SW 1271 (cell line): ENCODE measurements at regions not wholly inside any gene's neighbourhood (a gene's known extent, or its start where the extent isn't known, plus 50 kb on each side); places are given as distances from the start of the nearest gene placed in this dataset.

Experiments
- DNase-seq, 2 experiments: peaks; one replicate each; lab custom pipeline; 2025; lab: John Stamatoyannopoulos, UW

GRCh38 chr12:84807249-84807648, 105.3 kb downstream of the SLC6A15 start:
- no peak for DNase-seq

- no peak for DNase-seq
Measured at GRCh38 chr12:84805474-84805858, 107.1 kb downstream of the SLC6A15 start.

- no peak for DNase-seq
Measured at GRCh38 chr12:84804691-84805473, 107.7 kb downstream of the SLC6A15 start.

- DNase-seq, result no peak
Measured at GRCh38 chr12:84803661-84804060, 108.9 kb downstream of the SLC6A15 start.

DNA sequence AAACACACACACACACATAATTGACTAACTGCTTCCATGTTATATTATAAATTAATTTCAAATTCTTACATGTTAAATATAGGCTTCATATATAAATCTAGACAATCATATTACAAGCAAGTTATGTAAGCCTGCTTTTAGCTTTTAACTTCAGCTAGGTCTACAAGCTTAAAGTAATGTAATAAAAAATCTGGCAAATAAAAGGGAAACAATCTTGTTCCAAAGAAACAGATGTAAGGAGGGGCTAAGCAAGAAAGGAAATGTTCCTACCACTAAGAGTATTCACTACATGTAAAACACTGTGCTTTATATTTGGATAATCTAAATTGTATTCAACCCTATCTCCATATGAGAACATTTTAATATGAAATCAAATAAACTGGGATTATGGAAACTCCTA, 110.4 kb downstream of the SLC6A15 start:
- DNase-seq, result no peak

DNA sequence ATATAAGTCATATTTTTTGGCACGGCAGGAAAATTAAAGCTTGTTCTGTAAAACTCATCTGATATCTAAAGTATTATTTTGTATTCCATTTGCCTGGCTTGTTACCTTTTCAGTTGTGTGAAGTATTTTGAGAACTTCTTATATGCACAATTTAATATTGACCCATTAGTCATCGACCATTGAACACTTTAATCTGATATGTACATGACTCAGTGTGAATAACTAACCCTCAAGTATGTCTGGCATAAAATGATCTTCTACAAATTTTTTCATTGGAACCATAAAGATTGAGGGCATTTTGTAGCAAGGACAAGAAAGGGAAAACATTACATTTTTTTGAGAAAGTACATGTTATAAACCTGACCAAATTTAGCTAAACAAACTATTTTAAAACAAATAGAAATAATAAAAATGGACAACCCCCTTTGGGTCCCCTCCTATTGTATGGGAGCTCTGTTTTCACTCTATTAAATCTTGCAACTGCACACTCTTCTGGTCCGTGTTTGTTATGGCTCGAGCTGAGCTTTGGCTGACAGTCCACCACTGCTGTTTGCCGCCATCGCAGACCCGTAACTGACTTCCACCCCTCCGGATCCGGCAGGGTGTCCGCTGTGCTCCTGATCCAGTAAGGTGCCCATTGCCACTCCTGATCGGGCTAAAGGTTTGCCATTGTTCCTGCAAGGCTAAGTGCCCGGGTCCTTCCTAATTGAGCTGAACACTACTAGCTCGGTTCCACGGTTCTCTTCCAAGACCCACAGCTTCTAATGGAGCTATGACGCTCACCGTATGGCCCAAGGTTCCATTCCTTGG, 118.8 kb downstream of the SLC6A15 start:
- no peak for DNase-seq

GRCh38 chr12:84791444-84791843, 121.2 kb downstream of the SLC6A15 start:
- DNase-seq, result no peak

DNA sequence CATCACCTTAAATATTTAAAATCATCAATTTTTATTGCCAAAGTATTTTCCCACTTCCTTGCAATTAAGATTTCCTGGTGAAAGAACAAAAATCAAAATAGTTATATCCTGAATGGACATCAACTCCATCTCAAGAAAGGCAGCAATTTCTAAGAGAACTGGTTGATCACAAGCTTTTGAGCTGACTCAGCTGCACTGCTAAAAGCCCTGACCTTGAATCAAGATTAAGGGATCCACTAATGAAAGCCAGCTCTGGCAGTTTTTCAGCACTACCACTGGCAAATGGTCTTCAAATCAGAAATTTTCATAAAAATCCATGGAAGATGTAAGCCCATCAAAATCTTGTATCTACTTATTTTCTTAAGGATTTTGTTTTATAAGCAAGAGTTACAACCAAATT, 123.4 kb downstream of the SLC6A15 start:
- no peak for DNase-seq

- DNase-seq, result no peak
Measured at GRCh38 chr12:84787253-84787652, 125.3 kb downstream of the SLC6A15 start.

- no peak for DNase-seq
Measured at GRCh38 chr12:84786622-84787021, 126.0 kb downstream of the SLC6A15 start.

DNA sequence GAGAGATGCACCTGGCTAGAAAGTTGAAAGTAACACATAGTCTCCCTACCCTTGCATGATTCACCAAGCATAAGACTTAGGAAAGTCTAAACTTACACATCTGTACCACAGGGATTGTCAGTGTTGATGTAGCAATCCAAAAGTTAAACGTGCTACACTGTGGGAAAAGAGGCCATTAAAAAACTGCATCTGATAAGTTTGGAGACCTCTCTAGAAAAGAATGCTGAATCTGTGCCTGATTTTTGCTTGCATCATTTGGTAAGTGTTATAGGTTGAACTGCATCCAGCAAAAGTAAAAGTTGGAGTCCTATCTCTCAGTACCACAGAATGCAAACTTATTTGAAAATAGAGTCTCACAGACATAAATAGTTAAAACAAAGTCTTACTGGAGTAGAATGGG, 126.6 kb downstream of the SLC6A15 start:
- DNase-seq, result no peak

GRCh38 chr12:84785281-84785680, 127.3 kb downstream of the SLC6A15 start:
- no peak for DNase-seq

DNA sequence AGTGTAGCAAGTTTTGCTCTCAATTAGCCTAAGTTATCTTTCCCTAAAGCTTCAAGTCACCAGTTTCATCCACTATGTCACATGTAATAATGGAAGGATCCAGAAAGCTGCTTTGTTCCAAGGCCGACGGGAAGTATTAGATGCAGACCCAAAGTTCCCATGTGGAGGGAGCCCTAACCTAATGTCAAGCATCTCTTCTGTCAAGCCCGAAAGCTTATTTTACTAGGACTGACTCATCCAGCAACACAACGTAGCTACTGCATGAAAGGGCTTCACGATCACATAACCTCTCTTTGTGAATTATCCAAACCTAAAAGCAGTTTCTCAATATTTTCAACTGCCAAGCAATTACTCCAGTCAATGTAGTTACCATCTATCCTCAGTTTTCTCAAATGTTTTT, 133.4 kb downstream of the SLC6A15 start:
- no peak for DNase-seq

DNA sequence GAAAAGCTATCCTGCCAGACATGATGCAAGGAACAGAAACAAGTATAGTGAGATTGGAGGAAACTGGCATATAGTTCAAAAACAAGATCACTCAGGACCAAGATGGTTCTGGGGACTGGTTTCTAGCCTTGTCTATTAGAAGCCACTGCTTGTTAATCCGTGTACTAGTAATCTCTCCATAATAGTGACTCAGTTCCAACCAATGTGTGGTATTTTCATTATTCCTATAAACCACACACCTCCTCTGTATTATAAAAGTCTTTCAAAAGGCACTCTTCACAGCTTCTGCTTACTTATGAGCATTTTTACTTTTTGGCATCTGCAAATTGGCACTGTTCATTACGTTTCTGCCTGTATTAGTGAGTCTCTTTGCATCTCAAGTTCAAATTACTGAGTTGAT, 140.3 kb downstream of the SLC6A15 start:
- DNase-seq, result no peak

DNA sequence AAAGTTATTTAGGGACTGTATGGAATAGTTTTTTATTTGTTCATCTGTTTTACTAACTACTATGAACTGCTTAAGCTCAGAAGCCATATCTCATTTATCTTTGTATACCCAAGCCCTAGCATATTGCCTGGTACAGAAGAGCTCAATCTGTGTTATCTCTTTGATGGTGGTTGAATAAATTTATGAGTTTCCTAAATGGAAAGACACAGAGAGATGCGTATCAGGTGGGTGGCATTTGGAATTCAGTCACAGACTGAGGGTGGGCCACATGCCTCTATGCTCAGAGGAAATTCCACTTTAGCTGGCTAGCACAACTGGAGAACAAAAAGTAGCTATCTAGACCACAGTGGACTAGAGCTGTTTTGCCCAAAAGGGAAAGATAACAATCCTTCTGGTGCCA, 145.5 kb downstream of the SLC6A15 start:
- no peak for DNase-seq

- no peak for DNase-seq
Measured at GRCh38 chr12:84766375-84766774, 146.2 kb downstream of the SLC6A15 start.

- DNase-seq, result no peak
Measured at GRCh38 chr12:84764001-84764400, 148.6 kb downstream of the SLC6A15 start.

DNA sequence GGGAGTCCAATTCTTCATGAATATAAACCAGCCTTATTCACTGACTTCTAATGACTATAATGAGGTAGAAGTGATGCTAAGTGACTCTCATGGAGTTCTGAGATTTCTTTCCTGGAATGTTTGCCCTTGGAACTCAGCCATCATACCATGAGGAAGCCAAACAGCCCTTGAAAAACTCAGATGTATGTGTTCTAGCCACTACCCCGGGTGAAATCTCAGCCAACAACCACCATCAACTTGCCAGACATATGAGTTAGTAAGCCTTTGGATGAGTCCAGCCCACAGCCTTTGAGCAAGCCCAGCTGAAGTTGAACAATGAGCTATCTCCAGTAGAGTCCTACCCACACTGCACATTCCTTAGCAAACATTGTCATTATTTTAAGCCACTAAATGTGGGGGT, 149.5 kb downstream of the SLC6A15 start:
- DNase-seq, result no peak

DNA sequence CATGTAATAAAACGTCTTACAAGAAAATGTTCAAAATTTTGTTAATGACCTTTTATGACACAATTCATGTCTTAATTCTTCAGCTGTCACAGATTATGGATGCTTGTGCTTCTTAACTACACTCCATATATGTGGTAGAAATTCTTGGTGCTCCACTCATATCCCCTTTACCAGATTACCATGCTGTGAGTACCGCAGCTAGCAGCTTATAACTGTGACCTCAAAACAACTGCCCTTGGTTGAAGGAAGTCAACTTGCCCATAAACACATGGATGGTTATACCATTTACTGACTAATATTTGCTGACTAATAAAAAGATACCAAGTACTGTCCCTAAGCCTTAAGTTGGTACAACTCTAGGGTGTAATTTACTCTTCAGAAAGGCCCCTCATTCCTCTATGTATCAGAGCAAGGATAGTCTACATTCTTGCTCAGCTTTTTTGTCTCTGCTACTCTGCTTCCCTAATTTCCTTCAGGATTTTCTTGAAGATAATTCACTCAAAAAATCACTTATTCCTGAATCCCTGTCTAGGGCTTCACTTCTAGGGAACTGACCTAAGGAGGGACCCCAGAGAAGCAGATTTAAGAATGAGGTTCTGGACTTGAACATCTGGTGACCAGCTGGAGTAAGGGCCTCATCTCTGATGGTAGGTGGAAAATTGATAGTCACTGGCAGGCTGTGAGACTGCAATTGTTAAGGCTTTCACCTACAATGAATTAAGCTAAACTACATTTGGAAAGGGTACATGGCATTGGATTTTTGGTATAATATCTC, 152.3 kb downstream of the SLC6A15 start:
- no peak for DNase-seq

GRCh38 chr12:84757978-84758377, 154.6 kb downstream of the SLC6A15 start:
- DNase-seq, result no peak

DNA sequence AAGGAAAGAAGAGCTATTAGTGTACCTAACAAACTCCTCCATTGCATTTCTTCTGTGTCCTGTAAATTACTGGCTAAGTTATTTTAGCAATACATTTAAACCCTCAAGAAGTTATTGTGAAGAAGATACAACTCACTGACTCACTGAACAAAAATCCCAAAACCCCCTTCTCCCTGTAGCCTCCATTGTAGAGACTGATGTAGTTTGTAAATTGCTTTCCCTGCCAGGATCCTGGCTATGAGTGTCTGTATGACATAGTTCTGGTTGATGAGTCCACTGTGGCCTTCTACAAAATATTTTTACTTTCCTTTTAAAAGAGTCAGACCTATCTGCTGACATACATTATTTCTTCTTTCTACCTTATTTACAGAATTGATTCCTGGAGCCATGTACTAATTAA, 155.6 kb downstream of the SLC6A15 start:
- no peak for DNase-seq

- DNase-seq, result no peak
Measured at GRCh38 chr12:84745127-84745526, 167.5 kb downstream of the SLC6A15 start.

- DNase-seq, result no peak
Measured at GRCh38 chr12:84741692-84742091, 170.9 kb downstream of the SLC6A15 start.
